ENCODE measurements at regions not wholly inside any gene's neighbourhood (a gene's known extent, or its start where the extent isn't known, plus 50 kb on each side); places are given as distances from the start of the nearest gene placed in this dataset.

GRCh38 chr3:106458952-106459351, 590.1 kb upstream of the CBLB start:
- Histone ChIP-seq H3K4me3 (ENCODE audit: low read length in 2 of 2) (no peak overlapping the region), H3K27ac (replicated peaks; ENCODE audit: low read length) (no peak overlapping the region), H3K14ac (ENCODE audit: low read length) (no peak overlapping the region), H2BK5ac (ENCODE audit: low read length) (no peak overlapping the region), H3K9me3 (replicated peaks in 1 of 2; ENCODE audit: control insufficient read depth in 2 of 2, insufficient read depth in 1 of 2, low read depth in 1 of 2, low read length in 2 of 2) (peaks cover 0 to 8% of the 10 kb centered on the region in 2 donors), H2BK15ac (ENCODE audit: low read length) (no peak overlapping the region), H3K27me3 (ENCODE audit: control insufficient read depth in 3 of 3, insufficient read depth in 3 of 3, low read depth in 1 of 3, low read length in 3 of 3) (no peaks in the 10 kb centered on the region), H3K79me1 (ENCODE audit: low read depth, low read length) (no peaks in the 10 kb centered on the region), H3K4me2 (ENCODE audit: insufficient read depth, low read length, poor library complexity, severe bottlenecking) (no peak overlapping the region), H3K4me1 (ENCODE audit: control insufficient read depth in 2 of 2, insufficient read depth in 1 of 2, low read depth in 1 of 2, low read length in 2 of 2) (peaks cover 0 to 7% of the 10 kb centered on the region in 2 donors), H3K23ac (ENCODE audit: low read depth, low read length, poor library complexity) (no peak overlapping the region), H4K91ac (ENCODE audit: low read depth, low read length, poor library complexity) (no peak overlapping the region), H2BK120ac (ENCODE audit: low read depth, low read length) (no peak overlapping the region), H3K9ac (ENCODE audit: low read depth, low read length, poor library complexity) (no peak overlapping the region), H2AK5ac (ENCODE audit: low read depth, low read length) (no peak overlapping the region), H3K18ac (ENCODE audit: low read length) (no peak overlapping the region), H2BK12ac (ENCODE audit: low read length) (no peak overlapping the region), H2AFZ (ENCODE audit: low read length) (peak overlapping the region; percentile 22), H3K36me3 (replicated peaks in 1 of 2; ENCODE audit: control insufficient read depth in 2 of 2, insufficient read depth in 2 of 2, low read length in 2 of 2) (no peaks in the 10 kb centered on the region), H3K4ac (ENCODE audit: low read length) (no peak overlapping the region), H4K8ac (ENCODE audit: low read depth, low read length) (no peak overlapping the region)
- DNase-seq (ENCODE audit: low spot score), result no peak
- WGBS, 2 donors (ENCODE audit: extremely low coverage in 2 of 2, insufficient read length in 2 of 2, insufficient replicate concordance in 1 of 2), result no CpG with 5 or more reads among the region's 3 CpGs

- no peaks in the 10 kb centered on the region for H3K4me1 ChIP-seq (ENCODE audit: control insufficient read depth in 2 of 2, insufficient read depth in 1 of 2, low read depth in 1 of 2, low read length in 2 of 2)
- H3K4ac ChIP-seq (ENCODE audit: low read length), result peak overlapping the region; percentile 53
- no peak overlapping the region for H3K4me3 ChIP-seq (ENCODE audit: low read length in 2 of 2)
- no peak overlapping the region for H3K18ac ChIP-seq (ENCODE audit: low read length)
- H2BK5ac ChIP-seq (ENCODE audit: low read length), result no peak overlapping the region
- H3K27ac ChIP-seq (replicated peaks; ENCODE audit: low read length), result no peak overlapping the region
- no peaks in the 10 kb centered on the region for H3K79me1 ChIP-seq (ENCODE audit: low read depth, low read length)
- no peak overlapping the region for H4K8ac ChIP-seq (ENCODE audit: low read depth, low read length)
- H3K9me3 ChIP-seq (replicated peaks in 1 of 2; ENCODE audit: control insufficient read depth in 2 of 2, insufficient read depth in 1 of 2, low read depth in 1 of 2, low read length in 2 of 2), result peaks cover 2 to 8% of the 10 kb centered on the region in 2 donors
- no peak overlapping the region for H2BK15ac ChIP-seq (ENCODE audit: low read length)
- H2BK12ac ChIP-seq (ENCODE audit: low read length), result peak overlapping the region; percentile 22
- no peak overlapping the region for H2AFZ ChIP-seq (ENCODE audit: low read length)
- H3K23ac ChIP-seq (ENCODE audit: low read depth, low read length, poor library complexity), result no peak overlapping the region
- H4K91ac ChIP-seq (ENCODE audit: low read depth, low read length, poor library complexity), result no peak overlapping the region
- no peak overlapping the region for H3K14ac ChIP-seq (ENCODE audit: low read length)
- no peak overlapping the region for H3K4me2 ChIP-seq (ENCODE audit: insufficient read depth, low read length, poor library complexity, severe bottlenecking)
- no peaks in the 10 kb centered on the region for H3K36me3 ChIP-seq (replicated peaks in 1 of 2; ENCODE audit: control insufficient read depth in 2 of 2, insufficient read depth in 2 of 2, low read length in 2 of 2)
- H2BK120ac ChIP-seq (ENCODE audit: low read depth, low read length), result no peak overlapping the region
- WGBS, 2 donors (ENCODE audit: extremely low coverage in 2 of 2, insufficient read length in 2 of 2, insufficient replicate concordance in 1 of 2), result no CpG with 5 or more reads among the region's 2 CpGs
- H3K9ac ChIP-seq (ENCODE audit: low read depth, low read length, poor library complexity), result no peak overlapping the region
- no peaks in the 10 kb centered on the region for H3K27me3 ChIP-seq (ENCODE audit: control insufficient read depth in 3 of 3, insufficient read depth in 3 of 3, low read depth in 1 of 3, low read length in 3 of 3)
- H2AK5ac ChIP-seq (ENCODE audit: low read depth, low read length), result no peak overlapping the region
- DNase-seq (ENCODE audit: low spot score), result no peak
Measured at GRCh38 chr3:106466881-106467280, 598.1 kb upstream of the CBLB start.

GRCh38 chr3:106473576-106474475, 605.0 kb upstream of the CBLB start:
- Histone ChIP-seq H3K36me3 (replicated peaks in 1 of 2; ENCODE audit: control insufficient read depth in 2 of 2, insufficient read depth in 2 of 2, low read length in 2 of 2) (no peaks in the 10 kb centered on the region), H2BK12ac (ENCODE audit: low read length) (no peak overlapping the region), H3K14ac (ENCODE audit: low read length) (no peak overlapping the region), H3K4me3 (ENCODE audit: low read length in 2 of 2) (no peak overlapping the region), H3K18ac (ENCODE audit: low read length) (no peak overlapping the region), H2BK120ac (ENCODE audit: low read depth, low read length) (no peak overlapping the region), H2AK5ac (ENCODE audit: low read depth, low read length) (no peak overlapping the region), H3K23ac (ENCODE audit: low read depth, low read length, poor library complexity) (no peak overlapping the region), H2AFZ (ENCODE audit: low read length) (no peak overlapping the region), H3K27ac (replicated peaks; ENCODE audit: low read length) (no peak overlapping the region), H2BK15ac (ENCODE audit: low read length) (no peak overlapping the region), H3K9ac (ENCODE audit: low read depth, low read length, poor library complexity) (no peak overlapping the region), H3K4me2 (ENCODE audit: insufficient read depth, low read length, poor library complexity, severe bottlenecking) (no peak overlapping the region), H4K91ac (ENCODE audit: low read depth, low read length, poor library complexity) (no peak overlapping the region), H4K8ac (ENCODE audit: low read depth, low read length) (peak overlapping the region; percentile 43), H3K9me3 (replicated peaks in 1 of 2; ENCODE audit: control insufficient read depth in 2 of 2, insufficient read depth in 1 of 2, low read depth in 1 of 2, low read length in 2 of 2) (peaks cover 0 to 2% of the 10 kb centered on the region in 2 donors), H2BK5ac (ENCODE audit: low read length) (no peak overlapping the region), H3K79me1 (ENCODE audit: low read depth, low read length) (no peaks in the 10 kb centered on the region), H3K4ac (ENCODE audit: low read length) (no peak overlapping the region), H3K4me1 (ENCODE audit: control insufficient read depth in 2 of 2, insufficient read depth in 1 of 2, low read depth in 1 of 2, low read length in 2 of 2) (no peaks in the 10 kb centered on the region), H3K27me3 (ENCODE audit: control insufficient read depth in 3 of 3, insufficient read depth in 3 of 3, low read depth in 1 of 3, low read length in 3 of 3) (no peaks in the 10 kb centered on the region)
- DNase-seq (ENCODE audit: low spot score), result no peak
- WGBS, 2 donors (ENCODE audit: extremely low coverage in 2 of 2, insufficient read length in 2 of 2, insufficient replicate concordance in 1 of 2), result no CpG with 5 or more reads among the region's 7 CpGs

- H2AFZ ChIP-seq (ENCODE audit: low read length), result no peak overlapping the region
- H3K79me1 ChIP-seq (ENCODE audit: low read depth, low read length), result no peaks in the 10 kb centered on the region
- H3K23ac ChIP-seq (ENCODE audit: low read depth, low read length, poor library complexity), result no peak overlapping the region
- no peak overlapping the region for H3K18ac ChIP-seq (ENCODE audit: low read length)
- H2AK5ac ChIP-seq (ENCODE audit: low read depth, low read length), result no peak overlapping the region
- no peaks in the 10 kb centered on the region for H3K4me1 ChIP-seq (ENCODE audit: control insufficient read depth in 2 of 2, insufficient read depth in 1 of 2, low read depth in 1 of 2, low read length in 2 of 2)
- no peak overlapping the region for H2BK5ac ChIP-seq (ENCODE audit: low read length)
- H3K4me2 ChIP-seq (ENCODE audit: insufficient read depth, low read length, poor library complexity, severe bottlenecking), result no peak overlapping the region
- no peak overlapping the region for H3K14ac ChIP-seq (ENCODE audit: low read length)
- H2BK12ac ChIP-seq (ENCODE audit: low read length), result no peak overlapping the region
- H2BK15ac ChIP-seq (ENCODE audit: low read length), result no peak overlapping the region
- WGBS, 2 donors (ENCODE audit: extremely low coverage in 2 of 2, insufficient read length in 2 of 2, insufficient replicate concordance in 1 of 2), result no CpG with 5 or more reads among the region's 5 CpGs
- H3K36me3 ChIP-seq (replicated peaks in 1 of 2; ENCODE audit: control insufficient read depth in 2 of 2, insufficient read depth in 2 of 2, low read length in 2 of 2), result no peaks in the 10 kb centered on the region
- H3K9ac ChIP-seq (ENCODE audit: low read depth, low read length, poor library complexity), result no peak overlapping the region
- no peak overlapping the region for H3K4me3 ChIP-seq (ENCODE audit: low read length in 2 of 2)
- no peak overlapping the region for H3K27ac ChIP-seq (replicated peaks; ENCODE audit: low read length)
- no peak overlapping the region for H3K4ac ChIP-seq (ENCODE audit: low read length)
- H4K8ac ChIP-seq (ENCODE audit: low read depth, low read length), result no peak overlapping the region
- no peak overlapping the region for H2BK120ac ChIP-seq (ENCODE audit: low read depth, low read length)
- no peak overlapping the region for H4K91ac ChIP-seq (ENCODE audit: low read depth, low read length, poor library complexity)
- no peaks in the 10 kb centered on the region for H3K27me3 ChIP-seq (ENCODE audit: control insufficient read depth in 3 of 3, insufficient read depth in 3 of 3, low read depth in 1 of 3, low read length in 3 of 3)
- H3K9me3 ChIP-seq (replicated peaks in 1 of 2; ENCODE audit: control insufficient read depth in 2 of 2, insufficient read depth in 1 of 2, low read depth in 1 of 2, low read length in 2 of 2), result peaks cover 7% of the 10 kb centered on the region in 2 donors
- DNase-seq (ENCODE audit: low spot score), result no peak
Measured at GRCh38 chr3:106482451-106482850, 613.6 kb upstream of the CBLB start.

Measured in neuronal stem cell (in vitro differentiated cells).